IMR-90 (cell line): ENCODE measurements at regions not wholly inside any gene's neighbourhood (a gene's known extent, or its start where the extent isn't known, plus 50 kb on each side); places are given as distances from the start of the nearest gene placed in this dataset.

Source experiments
- ATAC-seq: fragments of 200-7000 bp; cut with Tn5 transposase; 2 replicates; pipeline ENCODE4 v1.9.1; 2020; ENCODE audit warnings: low read depth, mild to moderate bottlenecking, moderate library complexity
- BruUV-seq: library from RNA; stranded (reverse); fragments of 400-500 nt; replicated peaks from 2 replicates; lab custom pipeline; 2021; lab: Mats Ljungman, UMichigan
- CTCF ChIA-PET: fragments of 300-600 bp; formaldehyde crosslinking; extraction: SDS; loops from one replicate; lab custom pipeline; 2021; ENCODE audit warnings: antibody characterized with exemption; lab: Yijun Ruan, JAX
- POLR2A ChIA-PET: fragments of 300-600 bp; sonication (Branson Sonifier 250); formaldehyde crosslinking; loops from one replicate; lab custom pipeline; 2022; ENCODE audit warnings: antibody characterized with exemption; ENCODE audit not compliant: unreplicated experiment; lab: Charles Lee
- DNase-seq: peaks from one replicate; pipeline ENCODE4 v3.0.0; 2013
- H2AFZ ChIP-seq: replicated peaks from 2 replicates; pipeline ENCODE3; 2013; ENCODE audit warnings: low read length, mild to moderate bottlenecking; ENCODE audit not compliant: poor library complexity
- H2AK5ac ChIP-seq: 2 replicates; pipeline ENCODE4 v1.6.1; 2013; ENCODE audit warnings: low read depth, low read length, inconsistent platforms
- H2AK9ac ChIP-seq: replicated peaks from 2 replicates; pipeline ENCODE3; 2013; ENCODE audit warnings: mild to moderate bottlenecking, low read depth, low read length, moderate library complexity; ENCODE audit not compliant: poor library complexity
- H2BK120ac ChIP-seq: 2 replicates; pipeline ENCODE4 v1.6.1; 2013; ENCODE audit warnings: low read depth, low read length, inconsistent platforms
- H2BK15ac ChIP-seq: 3 replicates; pipeline ENCODE4 v1.6.1; 2013; ENCODE audit warnings: low read depth, low read length, inconsistent platforms
- H2BK20ac ChIP-seq: 2 replicates; pipeline ENCODE4 v1.6.1; 2013; ENCODE audit warnings: low read depth, mild to moderate bottlenecking, inconsistent platforms, low read length, moderate library complexity
- H2BK5ac ChIP-seq: 2 replicates; pipeline ENCODE4 v1.6.1; 2013; ENCODE audit warnings: mild to moderate bottlenecking, low read depth, low read length, inconsistent platforms; ENCODE audit not compliant: poor library complexity, severe bottlenecking
- H3K14ac ChIP-seq: replicated peaks from 2 replicates; pipeline ENCODE4 v1.6.1; 2013; ENCODE audit warnings: low read depth, low read length, inconsistent platforms
- H3K18ac ChIP-seq: 2 replicates; pipeline ENCODE4 v1.6.1; 2013; ENCODE audit warnings: low read depth, low read length, control low read depth
- H3K23ac ChIP-seq: 2 replicates; pipeline ENCODE4 v1.6.1; 2013; ENCODE audit warnings: low read depth, low read length, inconsistent platforms
- H3K27ac ChIP-seq: 2 replicates; pipeline ENCODE4 v1.5.1; 2013; ENCODE audit warnings: mild to moderate bottlenecking, control low read depth, low read length; ENCODE audit not compliant: insufficient read depth
- H3K27me3 ChIP-seq: 2 replicates; pipeline ENCODE4 v1.6.1; 2013; ENCODE audit warnings: low read length; ENCODE audit not compliant: control insufficient read depth, insufficient read depth
- H3K36me3 ChIP-seq: 2 replicates; pipeline ENCODE4 v1.6.1; 2013; ENCODE audit warnings: low read length, mixed read lengths; ENCODE audit not compliant: control insufficient read depth, insufficient read depth
- H3K4ac ChIP-seq: 2 replicates; pipeline ENCODE4 v1.6.1; 2013; ENCODE audit warnings: low read depth, low read length, inconsistent platforms
- H3K4me1 ChIP-seq: 2 replicates; pipeline ENCODE4 v1.6.1; 2013; ENCODE audit warnings: low read length, mixed read lengths; ENCODE audit not compliant: control insufficient read depth, insufficient read depth
- H3K4me2 ChIP-seq: 2 replicates; pipeline ENCODE4 v1.6.1; 2013; ENCODE audit warnings: low read depth, mild to moderate bottlenecking, control low read depth, low read length, moderate library complexity
- H3K4me3 ChIP-seq: 2 replicates; pipeline ENCODE4 v1.5.1; 2013; ENCODE audit warnings: low read depth, mild to moderate bottlenecking, control low read depth, low read length, moderate library complexity; ENCODE audit not compliant: insufficient read depth
- H3K56ac ChIP-seq: 2 replicates; pipeline ENCODE4 v1.6.1; 2013; ENCODE audit warnings: low read length, inconsistent platforms; ENCODE audit not compliant: insufficient read depth; ENCODE audit errors: extremely low read depth
- H3K79me1 ChIP-seq, 2 experiments: 2 replicates each; pipeline ENCODE4 v1.6.1; 2013; ENCODE audit warnings: low read length in 2 of 2, inconsistent platforms in 1 of 2, low read depth in 1 of 2
- H3K9ac ChIP-seq: 2 replicates; pipeline ENCODE4 v1.6.1; 2013; ENCODE audit warnings: low read depth, low read length, control low read depth
- H3K9me1 ChIP-seq: 2 replicates; pipeline ENCODE4 v1.6.1; 2013; ENCODE audit warnings: low read length, inconsistent platforms; ENCODE audit not compliant: insufficient read depth
- H3K9me3 ChIP-seq: 2 replicates; pipeline ENCODE4 v1.6.1; 2013; ENCODE audit warnings: low read length; ENCODE audit not compliant: control insufficient read depth, insufficient read depth
- H4K20me1 ChIP-seq: 2 replicates; pipeline ENCODE4 v1.6.1; 2013; ENCODE audit warnings: low read length, inconsistent platforms; ENCODE audit not compliant: insufficient read depth
- H4K5ac ChIP-seq: 2 replicates; pipeline ENCODE4 v1.6.1; 2013; ENCODE audit warnings: mild to moderate bottlenecking, low read depth, low read length, control low read depth
- H4K8ac ChIP-seq, 2 experiments: 2 replicates each; pipeline ENCODE4 v1.6.1; 2013; ENCODE audit warnings: low read depth in 2 of 2, low read length in 2 of 2, control low read depth in 1 of 2, inconsistent platforms in 1 of 2
- H4K91ac ChIP-seq: 2 replicates; pipeline ENCODE4 v1.6.1; 2013; ENCODE audit warnings: low read depth, low read length, inconsistent platforms; ENCODE audit not compliant: insufficient read depth
- BHLHE40 ChIP-seq: fragments of 150-350 bp; IDR thresholded peaks from 2 replicates; pipeline ENCODE4 v1.6.1; 2016; ENCODE audit warnings: mild to moderate bottlenecking, low read depth, low read length
- CEBPB ChIP-seq: IDR thresholded peaks from 2 replicates; pipeline ENCODE4 v1.6.1; 2012; ENCODE audit warnings: low read depth, low read length, improper control_type of control experiment
- CHD1 ChIP-seq: IDR thresholded peaks from 2 replicates; pipeline ENCODE4 v1.6.1; 2012; ENCODE audit warnings: low read depth, low read length, improper control_type of control experiment
- FOS ChIP-seq: fragments of 150-350 bp; IDR thresholded peaks from 2 replicates; pipeline ENCODE4 v1.6.1; 2016; ENCODE audit warnings: low read depth, low read length
- MAFK ChIP-seq: IDR thresholded peaks from 2 replicates; pipeline ENCODE4 v1.6.1; 2012; ENCODE audit warnings: low read depth, low read length, improper control_type of control experiment
- MAZ ChIP-seq: IDR thresholded peaks from 2 replicates; pipeline ENCODE4 v1.6.1; 2012; ENCODE audit warnings: low read depth, mild to moderate bottlenecking, low read length, improper control_type of control experiment, moderate library complexity, borderline replicate concordance
- MXI1 ChIP-seq: IDR thresholded peaks from 2 replicates; pipeline ENCODE4 v1.6.1; 2012; ENCODE audit warnings: low read depth, mild to moderate bottlenecking, low read length, moderate library complexity, borderline replicate concordance
- NFE2L2 ChIP-seq: fragments of 150-350 bp; IDR thresholded peaks from 2 replicates; pipeline ENCODE4 v1.6.1; 2016; ENCODE audit warnings: low read depth, mild to moderate bottlenecking, low read length
- POLR2A ChIP-seq: IDR thresholded peaks from 2 replicates; pipeline ENCODE4 v1.6.1; 2012; ENCODE audit warnings: mild to moderate bottlenecking, low read depth, low read length
- RAD21 ChIP-seq: IDR thresholded peaks from 2 replicates; pipeline ENCODE4 v1.6.1; 2012; ENCODE audit warnings: low read length, improper control_type of control experiment
- RCOR1 ChIP-seq: IDR thresholded peaks from 2 replicates; pipeline ENCODE4 v1.6.1; 2012; ENCODE audit warnings: mild to moderate bottlenecking, low read length, improper control_type of control experiment; ENCODE audit not compliant: insufficient replicate concordance
- RFX5 ChIP-seq: IDR thresholded peaks from 2 replicates; pipeline ENCODE4 v1.8.0; 2012; ENCODE audit warnings: low read depth, mild to moderate bottlenecking, low read length, moderate library complexity
- SMC3 ChIP-seq: fragments of 150-350 bp; IDR thresholded peaks from 2 replicates; pipeline ENCODE4 v1.6.1; 2016; ENCODE audit warnings: low read depth, mild to moderate bottlenecking, antibody characterized with exemption, low read length, moderate library complexity
- dilution Hi-C: fragments of 300-500 bp; cut with HindIII; formaldehyde crosslinking; loops from one replicate; pipeline ENCODE4 v1.14.3; 2018; ENCODE audit warnings: low sequenced_read_pairs; ENCODE audit not compliant: unreplicated experiment
- in situ Hi-C: fragments of 300-500 bp; cut with MboI; formaldehyde crosslinking; loops from 3 replicates; pipeline ENCODE4 v1.14.3; 2019; ENCODE audit warnings: low sequenced_read_pairs, inconsistent platforms, mixed read lengths
- intact Hi-C: fragments of 100-400 bp; cut with micrococcal nuclease; formaldehyde crosslinking; loops from 2 replicates; pipeline ENCODE4 v1.10.0; 2022
- TF ChIP-seq, protein P1 (sequence below): fragments of 150-350 bp; IDR thresholded peaks from 2 replicates; pipeline ENCODE4 v1.6.1; 2017; ENCODE audit warnings: mild to moderate bottlenecking, antibody characterized with exemption, low read length, low read depth
- TF ChIP-seq, protein P2 (sequence below): fragments of 150-350 bp; IDR thresholded peaks from 2 replicates; pipeline ENCODE4 v1.6.1; 2016; ENCODE audit warnings: low read depth, mild to moderate bottlenecking, low read length, moderate library complexity, borderline replicate concordance
- TF ChIP-seq, protein P3 (sequence below): conservative IDR thresholded peaks from 2 replicates; pipeline ENCODE4 v1.5.1; 2012; ENCODE audit warnings: mild to moderate bottlenecking, low read depth, low read length, improper control_type of control experiment

DNA sequence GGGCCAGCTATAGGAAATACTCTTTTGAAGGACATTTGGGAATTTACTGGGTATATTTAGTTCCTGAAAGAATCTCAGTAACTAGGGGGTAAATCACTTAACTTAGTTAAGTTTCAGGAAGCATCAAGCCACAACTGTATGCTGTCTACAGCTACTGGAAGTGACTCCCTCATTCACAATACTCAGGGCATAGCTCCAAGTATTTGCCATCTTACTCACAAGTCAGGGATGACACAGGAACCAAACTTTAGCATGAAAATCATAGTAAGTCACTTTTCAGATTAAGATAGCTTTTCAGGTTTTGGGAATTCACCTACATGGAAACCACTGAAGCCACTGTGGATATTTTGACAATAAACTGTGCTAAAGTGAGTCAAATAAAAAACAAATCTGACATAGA, 242.4 kb upstream of the ATP10B start:
- Histone ChIP-seq H2AFZ (no peak overlapping the region), H3K4me1 (no peaks in the 10 kb centered on the region), H3K23ac (no peak overlapping the region), H3K4me2 (no peak overlapping the region), H3K14ac (no peak overlapping the region), H2BK120ac (no peak overlapping the region), H3K4ac (no peak overlapping the region), H3K36me3 (no peaks in the 10 kb centered on the region), H4K20me1 (no peaks in the 10 kb centered on the region), H3K9me1 (no peaks in the 10 kb centered on the region), H4K8ac (no peak overlapping the region), H3K9ac (no peak overlapping the region), H3K9me3 (peaks cover 8% of the 10 kb centered on the region; the same call in 1 of the 2 replicates), H2BK5ac (no peak overlapping the region), H4K5ac (no peak overlapping the region), H2AK5ac (no peak overlapping the region), H3K79me1 (no peaks in the 10 kb centered on the region), H2BK20ac (no peak overlapping the region), H3K4me3 (no peak overlapping the region), H3K56ac (no peak overlapping the region), H4K91ac (no peak overlapping the region), H3K27me3 (no peaks in the 10 kb centered on the region), H2BK15ac (no peak overlapping the region), H3K27ac (no peak overlapping the region), H2AK9ac (no peak overlapping the region), H3K18ac (no peak overlapping the region)
- peak; percentile 3 for DNase-seq
- POLR2A ChIA-PET: no interaction called here
- no peak for ATAC-seq
- no peak for TF ChIP-seq RCOR1
- TF ChIP-seq, protein P1, sequence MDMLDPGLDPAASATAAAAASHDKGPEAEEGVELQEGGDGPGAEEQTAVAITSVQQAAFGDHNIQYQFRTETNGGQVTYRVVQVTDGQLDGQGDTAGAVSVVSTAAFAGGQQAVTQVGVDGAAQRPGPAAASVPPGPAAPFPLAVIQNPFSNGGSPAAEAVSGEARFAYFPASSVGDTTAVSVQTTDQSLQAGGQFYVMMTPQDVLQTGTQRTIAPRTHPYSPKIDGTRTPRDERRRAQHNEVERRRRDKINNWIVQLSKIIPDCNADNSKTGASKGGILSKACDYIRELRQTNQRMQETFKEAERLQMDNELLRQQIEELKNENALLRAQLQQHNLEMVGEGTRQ: no peak
- no peak for TF ChIP-seq BHLHE40
- no peak for TF ChIP-seq CHD1
- TF ChIP-seq MAFK: no peak
- TF ChIP-seq FOS: no peak
- TF ChIP-seq, protein P2, sequence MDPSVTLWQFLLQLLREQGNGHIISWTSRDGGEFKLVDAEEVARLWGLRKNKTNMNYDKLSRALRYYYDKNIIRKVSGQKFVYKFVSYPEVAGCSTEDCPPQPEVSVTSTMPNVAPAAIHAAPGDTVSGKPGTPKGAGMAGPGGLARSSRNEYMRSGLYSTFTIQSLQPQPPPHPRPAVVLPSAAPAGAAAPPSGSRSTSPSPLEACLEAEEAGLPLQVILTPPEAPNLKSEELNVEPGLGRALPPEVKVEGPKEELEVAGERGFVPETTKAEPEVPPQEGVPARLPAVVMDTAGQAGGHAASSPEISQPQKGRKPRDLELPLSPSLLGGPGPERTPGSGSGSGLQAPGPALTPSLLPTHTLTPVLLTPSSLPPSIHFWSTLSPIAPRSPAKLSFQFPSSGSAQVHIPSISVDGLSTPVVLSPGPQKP: no peak
- no peak for TF ChIP-seq RFX5
- no peak for TF ChIP-seq POLR2A
- TF ChIP-seq SMC3: no peak
- no peak for TF ChIP-seq CEBPB
- TF ChIP-seq RAD21: no peak
- TF ChIP-seq, protein P3, sequence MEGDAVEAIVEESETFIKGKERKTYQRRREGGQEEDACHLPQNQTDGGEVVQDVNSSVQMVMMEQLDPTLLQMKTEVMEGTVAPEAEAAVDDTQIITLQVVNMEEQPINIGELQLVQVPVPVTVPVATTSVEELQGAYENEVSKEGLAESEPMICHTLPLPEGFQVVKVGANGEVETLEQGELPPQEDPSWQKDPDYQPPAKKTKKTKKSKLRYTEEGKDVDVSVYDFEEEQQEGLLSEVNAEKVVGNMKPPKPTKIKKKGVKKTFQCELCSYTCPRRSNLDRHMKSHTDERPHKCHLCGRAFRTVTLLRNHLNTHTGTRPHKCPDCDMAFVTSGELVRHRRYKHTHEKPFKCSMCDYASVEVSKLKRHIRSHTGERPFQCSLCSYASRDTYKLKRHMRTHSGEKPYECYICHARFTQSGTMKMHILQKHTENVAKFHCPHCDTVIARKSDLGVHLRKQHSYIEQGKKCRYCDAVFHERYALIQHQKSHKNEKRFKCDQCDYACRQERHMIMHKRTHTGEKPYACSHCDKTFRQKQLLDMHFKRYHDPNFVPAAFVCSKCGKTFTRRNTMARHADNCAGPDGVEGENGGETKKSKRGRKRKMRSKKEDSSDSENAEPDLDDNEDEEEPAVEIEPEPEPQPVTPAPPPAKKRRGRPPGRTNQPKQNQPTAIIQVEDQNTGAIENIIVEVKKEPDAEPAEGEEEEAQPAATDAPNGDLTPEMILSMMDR: no peak
- no peak for TF ChIP-seq MXI1
- TF ChIP-seq NFE2L2: no peak
- no peak for TF ChIP-seq MAZ
- CTCF ChIA-PET: no interaction called here
- dilution Hi-C loops: no loop called here
- BruUV-seq: no TSS peak
- intact Hi-C loops: no loop called here
- in situ Hi-C loops: no loop called here
